ENCODE measurements at regions not wholly inside any gene's neighbourhood (a gene's known extent, or its start where the extent isn't known, plus 50 kb on each side); places are given as distances from the start of the nearest gene placed in this dataset.
"Not testable (repeated sequence)": the region's sequence is repeated elsewhere in the genome, so short reads cannot be mapped to it uniquely, and the experiment has no call there.

- FAIRE-seq (no peak), DNase-seq (ENCODE audit: low spot score in 2 of 2) (no peak)
Observed at GRCh38 chr4:26197018-26197779, 123.6 kb upstream of the RBPJ start.

- not testable (repeated sequence) for DNase-seq (ENCODE audit: low spot score in 2 of 2); FAIRE-seq
Observed at GRCh38 chr4:26198931-26199330, 121.9 kb upstream of the RBPJ start.

- FAIRE-seq (no peak), DNase-seq (ENCODE audit: low spot score in 2 of 2) (no peak)
Observed at GRCh38 chr4:26199596-26199995, 121.2 kb upstream of the RBPJ start.

- DNase-seq (ENCODE audit: low spot score in 2 of 2): no peak
- FAIRE-seq: no peak
Observed at GRCh38 chr4:26201120-26201519, 119.7 kb upstream of the RBPJ start.

GRCh38 chr4:26204249-26204825 is 116.5 kb upstream of the RBPJ start:
- DNase-seq (ENCODE audit: low spot score in 2 of 2) (no peak), FAIRE-seq (no peak)

GRCh38 chr4:26204911-26205370 is 115.9 kb upstream of the RBPJ start:
- FAIRE-seq: no peak
- DNase-seq (ENCODE audit: low spot score in 2 of 2): no peak

GRCh38 chr4:26206339-26206738 is 114.5 kb upstream of the RBPJ start:
- no peak for FAIRE-seq
- DNase-seq (ENCODE audit: low spot score in 2 of 2): peak in 1 of 2 donors; percentile 22

GRCh38 chr4:26206999-26207398 is 113.8 kb upstream of the RBPJ start:
- no peak for DNase-seq (ENCODE audit: low spot score in 2 of 2)

GRCh38 chr4:26207631-26208030 is 113.2 kb upstream of the RBPJ start:
- FAIRE-seq: no peak
- DNase-seq (ENCODE audit: low spot score in 2 of 2): no peak

More at GRCh38 chr4:26206999-26207398, 113.8 kb upstream of the RBPJ start:
- no peak for FAIRE-seq

- peak; percentile 31 for FAIRE-seq
- DNase-seq (ENCODE audit: low spot score in 2 of 2): peak in 1 of 2 donors; percentile 28
Observed at GRCh38 chr4:26208237-26208994, 112.4 kb upstream of the RBPJ start.

GRCh38 chr4:26209378-26209777 is 111.4 kb upstream of the RBPJ start:
- DNase-seq (ENCODE audit: low spot score in 2 of 2): not testable (repeated sequence)

GRCh38 chr4:26212528-26212927 is 108.3 kb upstream of the RBPJ start:
- DNase-seq (ENCODE audit: low spot score in 2 of 2) (no peak), FAIRE-seq (no peak)

More at GRCh38 chr4:26209378-26209777, 111.4 kb upstream of the RBPJ start:
- FAIRE-seq: not testable (repeated sequence)

GRCh38 chr4:26213317-26213716 is 107.5 kb upstream of the RBPJ start:
- FAIRE-seq (no peak), DNase-seq (ENCODE audit: low spot score in 2 of 2) (no peak)

GRCh38 chr4:26214994-26215393 is 105.8 kb upstream of the RBPJ start:
- FAIRE-seq: no peak
- no peak for DNase-seq (ENCODE audit: low spot score in 2 of 2)

- FAIRE-seq: no peak
Observed at GRCh38 chr4:26215725-26216124, 105.1 kb upstream of the RBPJ start.

GRCh38 chr4:26217481-26217880 is 103.3 kb upstream of the RBPJ start:
- FAIRE-seq: no peak
- DNase-seq (ENCODE audit: low spot score in 2 of 2): no peak

More at GRCh38 chr4:26215725-26216124, 105.1 kb upstream of the RBPJ start:
- DNase-seq (ENCODE audit: low spot score in 2 of 2): no peak

GRCh38 chr4:26217961-26218676 is 102.7 kb upstream of the RBPJ start:
- FAIRE-seq: no peak
- DNase-seq (ENCODE audit: low spot score in 2 of 2): peak in 1 of 2 donors; percentile 28

- DNase-seq (ENCODE audit: low spot score in 2 of 2) (no peak), FAIRE-seq (no peak)
Observed at GRCh38 chr4:26218677-26219605, 101.9 kb upstream of the RBPJ start.

- no peak for DNase-seq (ENCODE audit: low spot score in 2 of 2)
- no peak for FAIRE-seq
Observed at GRCh38 chr4:26220696-26221095, 100.1 kb upstream of the RBPJ start.
